ENCODE measurements at regions not wholly inside any gene's neighbourhood (a gene's known extent, or its start where the extent isn't known, plus 50 kb on each side); places are given as distances from the start of the nearest gene placed in this dataset.
"Not testable (repeated sequence)": the region's sequence is repeated elsewhere in the genome, so short reads cannot be mapped to it uniquely, and the experiment has no call there.

GRCh38 chr20:48127133-48127532, 341.9 kb upstream of the SULF2 start:
- H3K4me1 ChIP-seq (ENCODE audit: control insufficient read depth, insufficient read depth, low read length, poor library complexity, severe bottlenecking); H3K9me3 ChIP-seq (ENCODE audit: control insufficient read depth, low read length); H3K27ac ChIP-seq (ENCODE audit: low read depth, low read length, severe bottlenecking); H3K4me3 ChIP-seq (ENCODE audit: extremely low read depth, insufficient read depth, low read length, poor library complexity, severe bottlenecking); H3K36me3 ChIP-seq (ENCODE audit: control insufficient read depth, insufficient read depth, low read length): not testable (repeated sequence)
- 84% methylated on average over 11 to 13 of the region's 13 CpGs for WGBS, 2 experiments (ENCODE audit: insufficient coverage in 2 of 2)

- Histone ChIP-seq H3K4me3 (ENCODE audit: extremely low read depth, insufficient read depth, low read length, poor library complexity, severe bottlenecking) (no peak overlapping the region), H3K9me3 (ENCODE audit: control insufficient read depth, low read length) (no peaks in the 10 kb centered on the region), H3K27ac (ENCODE audit: low read depth, low read length, severe bottlenecking) (no peak overlapping the region), H3K4me1 (ENCODE audit: control insufficient read depth, insufficient read depth, low read length, poor library complexity, severe bottlenecking) (peaks cover 10% of the 10 kb centered on the region), H3K36me3 (ENCODE audit: control insufficient read depth, insufficient read depth, low read length) (no peaks in the 10 kb centered on the region)
- WGBS, 2 experiments (ENCODE audit: insufficient coverage in 2 of 2) = 82 to 89% methylated on average over 7 to 8 of the region's 8 CpGs
These were observed 341.0 kb upstream of the SULF2 start for GRCh38 chr20:48126227-48126740.

DNA sequence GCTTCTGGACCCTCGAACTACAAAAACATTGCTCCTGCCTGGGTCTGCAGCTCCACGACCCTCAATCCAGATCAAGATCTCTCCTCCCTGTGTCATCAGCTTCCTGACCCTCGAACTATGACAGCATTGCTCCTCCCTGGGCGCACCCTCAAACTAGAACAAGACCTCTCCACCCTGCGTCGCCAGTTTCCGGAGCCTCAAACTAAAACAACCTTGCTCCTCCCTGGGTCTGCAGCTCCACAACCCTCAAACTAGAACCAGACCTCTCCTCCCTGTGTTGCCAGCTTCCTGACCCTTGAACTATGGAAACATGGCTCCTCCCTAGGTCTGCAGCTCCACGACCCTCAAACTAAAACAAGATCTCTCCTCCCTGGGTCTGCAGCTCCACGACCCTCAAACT, 339.7 kb upstream of the SULF2 start:
- Histone ChIP-seq H3K36me3 (ENCODE audit: control insufficient read depth, insufficient read depth, low read length) (no peaks in the 10 kb centered on the region), H3K4me3 (ENCODE audit: extremely low read depth, insufficient read depth, low read length, poor library complexity, severe bottlenecking) (no peak overlapping the region), H3K4me1 (ENCODE audit: control insufficient read depth, insufficient read depth, low read length, poor library complexity, severe bottlenecking) (peaks cover 10% of the 10 kb centered on the region), H3K9me3 (ENCODE audit: control insufficient read depth, low read length) (no peaks in the 10 kb centered on the region), H3K27ac (ENCODE audit: low read depth, low read length, severe bottlenecking) (no peak overlapping the region)
- 92 to 95% methylated on average over 8 to 9 of the region's 9 CpGs for WGBS, 2 experiments (ENCODE audit: insufficient coverage in 2 of 2)

- WGBS, 2 experiments (ENCODE audit: insufficient coverage in 2 of 2) = 89 to 91% methylated on average over 13 to 14 of the region's 14 CpGs
- no peaks in the 10 kb centered on the region for H3K9me3 ChIP-seq (ENCODE audit: control insufficient read depth, low read length)
- no peaks in the 10 kb centered on the region for H3K36me3 ChIP-seq (ENCODE audit: control insufficient read depth, insufficient read depth, low read length)
- H3K4me1 ChIP-seq (ENCODE audit: control insufficient read depth, insufficient read depth, low read length, poor library complexity, severe bottlenecking) = peaks cover 10% of the 10 kb centered on the region
- no peak overlapping the region for H3K27ac ChIP-seq (ENCODE audit: low read depth, low read length, severe bottlenecking)
- H3K4me3 ChIP-seq (ENCODE audit: extremely low read depth, insufficient read depth, low read length, poor library complexity, severe bottlenecking) = no peak overlapping the region
These were observed 339.0 kb upstream of the SULF2 start for GRCh38 chr20:48124181-48124782.

GRCh38 chr20:48120120-48120519, 334.8 kb upstream of the SULF2 start:
- Histone ChIP-seq H3K4me3 (ENCODE audit: extremely low read depth, insufficient read depth, low read length, poor library complexity, severe bottlenecking) (no peak overlapping the region), H3K4me1 (ENCODE audit: control insufficient read depth, insufficient read depth, low read length, poor library complexity, severe bottlenecking) (no peaks in the 10 kb centered on the region), H3K9me3 (ENCODE audit: control insufficient read depth, low read length) (no peaks in the 10 kb centered on the region), H3K36me3 (ENCODE audit: control insufficient read depth, insufficient read depth, low read length) (no peaks in the 10 kb centered on the region), H3K27ac (ENCODE audit: low read depth, low read length, severe bottlenecking) (no peak overlapping the region)
- WGBS, 2 experiments (ENCODE audit: insufficient coverage in 2 of 2) = 94 to 97% methylated on average over 3 to 6 of the region's 8 CpGs

GRCh38 chr20:48119389-48119788, 334.1 kb upstream of the SULF2 start:
- not testable (repeated sequence) for H3K4me1 ChIP-seq (ENCODE audit: control insufficient read depth, insufficient read depth, low read length, poor library complexity, severe bottlenecking)

GRCh38 chr20:48115502-48115901, 330.2 kb upstream of the SULF2 start:
- H3K4me1 ChIP-seq (ENCODE audit: control insufficient read depth, insufficient read depth, low read length, poor library complexity, severe bottlenecking) = no peaks in the 10 kb centered on the region
- no peak overlapping the region for H3K4me3 ChIP-seq (ENCODE audit: extremely low read depth, insufficient read depth, low read length, poor library complexity, severe bottlenecking)
- 86 to 90% methylated on average over 2 of the region's 4 CpGs for WGBS, 2 experiments (ENCODE audit: insufficient coverage in 2 of 2)
- H3K27ac ChIP-seq (ENCODE audit: low read depth, low read length, severe bottlenecking) = no peak overlapping the region
- H3K36me3 ChIP-seq (ENCODE audit: control insufficient read depth, insufficient read depth, low read length) = no peaks in the 10 kb centered on the region
- H3K9me3 ChIP-seq (ENCODE audit: control insufficient read depth, low read length) = no peaks in the 10 kb centered on the region

More at GRCh38 chr20:48119389-48119788, 334.1 kb upstream of the SULF2 start:
- 92 to 97% methylated on average over 4 of the region's 5 CpGs for WGBS, 2 experiments (ENCODE audit: insufficient coverage in 2 of 2)
- H3K27ac ChIP-seq (ENCODE audit: low read depth, low read length, severe bottlenecking); H3K4me3 ChIP-seq (ENCODE audit: extremely low read depth, insufficient read depth, low read length, poor library complexity, severe bottlenecking); H3K9me3 ChIP-seq (ENCODE audit: control insufficient read depth, low read length); H3K36me3 ChIP-seq (ENCODE audit: control insufficient read depth, insufficient read depth, low read length): not testable (repeated sequence)

DNA sequence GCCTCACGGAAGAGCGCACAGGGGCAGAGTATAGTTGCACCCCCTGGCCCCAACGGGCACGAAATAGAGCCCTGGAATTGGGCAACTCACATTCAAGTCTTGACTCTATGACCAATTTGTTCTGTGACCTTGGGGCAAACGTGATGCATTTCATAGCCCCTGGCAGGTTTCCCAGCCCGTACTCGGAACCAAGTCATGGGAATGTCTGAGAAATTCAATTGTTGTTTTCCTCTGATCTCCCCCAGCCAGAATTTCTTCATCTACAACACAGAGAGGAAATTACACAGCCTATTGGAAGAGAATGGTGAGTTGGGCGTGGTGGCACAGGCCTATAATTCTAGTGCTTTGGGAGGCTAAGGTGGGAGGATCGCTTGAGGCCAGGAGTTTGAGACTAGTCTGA, 322.3 kb upstream of the SULF2 start:
- 92% methylated on average over 6 to 7 of the region's 9 CpGs for WGBS, 2 experiments (ENCODE audit: insufficient coverage in 2 of 2)
- no peaks in the 10 kb centered on the region for H3K36me3 ChIP-seq (ENCODE audit: control insufficient read depth, insufficient read depth, low read length)

GRCh38 chr20:48106428-48106827, 321.1 kb upstream of the SULF2 start:
- 87 to 93% methylated on average over 3 of the region's 3 CpGs for WGBS, 2 experiments (ENCODE audit: insufficient coverage in 2 of 2)
- Histone ChIP-seq H3K4me3 (ENCODE audit: extremely low read depth, insufficient read depth, low read length, poor library complexity, severe bottlenecking) (no peak overlapping the region), H3K4me1 (ENCODE audit: control insufficient read depth, insufficient read depth, low read length, poor library complexity, severe bottlenecking) (no peaks in the 10 kb centered on the region), H3K27ac (ENCODE audit: low read depth, low read length, severe bottlenecking) (no peak overlapping the region), H3K9me3 (ENCODE audit: control insufficient read depth, low read length) (peaks cover 12% of the 10 kb centered on the region), H3K36me3 (ENCODE audit: control insufficient read depth, insufficient read depth, low read length) (no peaks in the 10 kb centered on the region)

More for the DNA sequence above, 322.3 kb upstream of the SULF2 start:
- Histone ChIP-seq H3K4me1 (ENCODE audit: control insufficient read depth, insufficient read depth, low read length, poor library complexity, severe bottlenecking) (no peaks in the 10 kb centered on the region), H3K4me3 (ENCODE audit: extremely low read depth, insufficient read depth, low read length, poor library complexity, severe bottlenecking) (no peak overlapping the region), H3K27ac (ENCODE audit: low read depth, low read length, severe bottlenecking) (no peak overlapping the region), H3K9me3 (ENCODE audit: control insufficient read depth, low read length) (peaks cover 12% of the 10 kb centered on the region)

GRCh38 chr20:48105526-48105925, 320.2 kb upstream of the SULF2 start:
- no peaks in the 10 kb centered on the region for H3K36me3 ChIP-seq (ENCODE audit: control insufficient read depth, insufficient read depth, low read length)
- peaks cover 12% of the 10 kb centered on the region for H3K9me3 ChIP-seq (ENCODE audit: control insufficient read depth, low read length)
- WGBS, 2 experiments (ENCODE audit: insufficient coverage in 2 of 2) = 94 to 97% methylated on average over 8 of the region's 11 CpGs
- no peaks in the 10 kb centered on the region for H3K4me1 ChIP-seq (ENCODE audit: control insufficient read depth, insufficient read depth, low read length, poor library complexity, severe bottlenecking)
- H3K4me3 ChIP-seq (ENCODE audit: extremely low read depth, insufficient read depth, low read length, poor library complexity, severe bottlenecking) = no peak overlapping the region
- H3K27ac ChIP-seq (ENCODE audit: low read depth, low read length, severe bottlenecking) = no peak overlapping the region

- Histone ChIP-seq H3K4me1 (ENCODE audit: control insufficient read depth, insufficient read depth, low read length, poor library complexity, severe bottlenecking) (peaks cover 11% of the 10 kb centered on the region), H3K4me3 (ENCODE audit: extremely low read depth, insufficient read depth, low read length, poor library complexity, severe bottlenecking) (no peak overlapping the region), H3K27ac (ENCODE audit: low read depth, low read length, severe bottlenecking) (no peak overlapping the region), H3K36me3 (ENCODE audit: control insufficient read depth, insufficient read depth, low read length) (no peaks in the 10 kb centered on the region), H3K9me3 (ENCODE audit: control insufficient read depth, low read length) (peaks cover 12% of the 10 kb centered on the region)
- WGBS, 2 experiments (ENCODE audit: insufficient coverage in 2 of 2) = 94 to 98% methylated on average over 5 to 6 of the region's 11 CpGs
These were observed 317.8 kb upstream of the SULF2 start for GRCh38 chr20:48102931-48103660.
